GM23338 (cell line): ENCODE measurements at regions not wholly inside any gene's neighbourhood (a gene's known extent, or its start where the extent isn't known, plus 50 kb on each side); places are given as distances from the start of the nearest gene placed in this dataset.

Source experiments
- ATAC-seq: fragments of 200-7000 bp; cut with Tn5 transposase; 3 replicates; pipeline ENCODE4 v1.9.1; 2020
- DNase-seq: peaks from one replicate; pipeline ENCODE4 v3.0.0-alpha.2; 2015; ENCODE audit warnings: low spot score
- H2AFZ ChIP-seq: fragments of 200-600 bp; sonication (generic); 2 replicates; pipeline ENCODE4 v1.8.0; 2016; ENCODE audit warnings: antibody characterized with exemption, mild to moderate bottlenecking, moderate library complexity
- H3F3A ChIP-seq: fragments of 200-600 bp; sonication (generic); replicated peaks from 2 replicates; pipeline ENCODE4 v1.8.0; 2017; ENCODE audit warnings: antibody characterized with exemption, mixed run types, low read depth
- H3K27ac ChIP-seq: fragments of 200-600 bp; sonication (generic); 2 replicates; pipeline ENCODE4 v1.6.1; 2016; ENCODE audit warnings: low read depth
- H3K27me3 ChIP-seq: fragments of 200-600 bp; sonication (generic); 2 replicates; pipeline ENCODE4 v1.8.0; 2016; ENCODE audit warnings: mild to moderate bottlenecking, mixed run types, moderate library complexity; ENCODE audit not compliant: insufficient read depth
- H3K36me3 ChIP-seq: fragments of 200-600 bp; sonication (generic); 2 replicates; pipeline ENCODE4 v1.8.0; 2016; ENCODE audit warnings: mild to moderate bottlenecking; ENCODE audit not compliant: insufficient read depth
- H3K4me1 ChIP-seq: fragments of 200-600 bp; sonication (generic); 2 replicates; pipeline ENCODE4 v1.8.0; 2016; ENCODE audit warnings: mild to moderate bottlenecking, moderate library complexity; ENCODE audit not compliant: insufficient read depth
- H3K4me2 ChIP-seq: fragments of 200-600 bp; sonication (generic); 2 replicates; pipeline ENCODE4 v1.7.1; 2017; ENCODE audit warnings: mixed run types
- H3K4me3 ChIP-seq: fragments of 200-600 bp; sonication (generic); 2 replicates; pipeline ENCODE4 v1.6.1; 2016; ENCODE audit warnings: mixed run types
- H3K79me2 ChIP-seq: fragments of 200-600 bp; sonication (generic); replicated peaks from 2 replicates; pipeline ENCODE4 v1.8.0; 2017; ENCODE audit warnings: mild to moderate bottlenecking; ENCODE audit not compliant: insufficient read depth
- H3K9me2 ChIP-seq: fragments of 200-600 bp; sonication (generic); 2 replicates; pipeline ENCODE4 v1.8.0; 2017; ENCODE audit not compliant: insufficient read depth
- H4K20me1 ChIP-seq: fragments of 200-600 bp; sonication (generic); replicated peaks from 2 replicates; pipeline ENCODE4 v1.8.0; 2017; ENCODE audit warnings: mild to moderate bottlenecking; ENCODE audit not compliant: insufficient read depth
- H3K27ac Mint-ChIP-seq: 2 replicates; pipeline ENCODE4 v1.8.0; 2020; ENCODE audit warnings: inconsistent platforms, mild to moderate bottlenecking, moderate library complexity, mixed read lengths
- H3K27me3 Mint-ChIP-seq: 3 replicates; pipeline ENCODE4 v1.8.0; 2022; ENCODE audit warnings: low read depth, mild to moderate bottlenecking, moderate library complexity, mixed read lengths, inconsistent platforms; ENCODE audit not compliant: insufficient read depth, poor library complexity
- H3K36me3 Mint-ChIP-seq: 3 replicates; pipeline ENCODE4 v1.8.0; 2021; ENCODE audit warnings: low read depth, mild to moderate bottlenecking, inconsistent platforms, moderate library complexity, mixed read lengths
- H3K4me1 Mint-ChIP-seq: 3 replicates; pipeline ENCODE4 v1.8.0; 2020; ENCODE audit warnings: mild to moderate bottlenecking, inconsistent platforms, mixed read lengths
- H3K4me3 Mint-ChIP-seq: 3 replicates; pipeline ENCODE4 v1.8.0; 2021; ENCODE audit warnings: moderate library complexity, mild to moderate bottlenecking, inconsistent platforms, mixed read lengths
- H3K9me3 Mint-ChIP-seq: 3 replicates; pipeline ENCODE4 v1.8.0; 2020; ENCODE audit warnings: moderate library complexity, mild to moderate bottlenecking, inconsistent platforms, mixed read lengths
- CREB1 ChIP-seq: fragments of 250-450 bp; sonication (Bioruptor Pico); IDR thresholded peaks from 2 replicates; pipeline ENCODE4 v1.5.0; 2020; ENCODE audit warnings: low read depth, mild to moderate bottlenecking, moderate library complexity
- EZH2 ChIP-seq: fragments of 200-600 bp; sonication (generic); IDR thresholded peaks from one replicate; pipeline ENCODE4 v1.8.0; 2017; ENCODE audit warnings: antibody characterized with exemption, mild to moderate bottlenecking, low read depth; ENCODE audit not compliant: unreplicated experiment
- EZH2phosphoT487 ChIP-seq: fragments of 200-600 bp; sonication (generic); IDR thresholded peaks from one replicate; pipeline ENCODE4 v1.8.1; 2018; ENCODE audit warnings: antibody characterized with exemption; ENCODE audit not compliant: unreplicated experiment
- JUNB ChIP-seq: IDR thresholded peaks from one replicate; pipeline ENCODE4 v1.6.1; 2016; ENCODE audit warnings: antibody characterized with exemption; ENCODE audit not compliant: unreplicated experiment
- NANOG ChIP-seq: IDR thresholded peaks from 2 replicates; pipeline ENCODE4 v1.6.1; 2016; ENCODE audit warnings: antibody characterized with exemption, borderline replicate concordance
- POLR2AphosphoS5 ChIP-seq: IDR thresholded peaks from 2 replicates; pipeline ENCODE4 v1.6.1; 2016; ENCODE audit warnings: antibody characterized with exemption, low read depth
- STAT1 ChIP-seq: IDR thresholded peaks from one replicate; pipeline ENCODE4 v1.6.1; 2016; ENCODE audit warnings: antibody characterized with exemption; ENCODE audit not compliant: unreplicated experiment
- ZNF114 ChIP-seq: fragments of 250-450 bp; sonication (Bioruptor Pico); IDR thresholded peaks from 2 replicates; pipeline ENCODE4 v1.5.0; 2020; ENCODE audit warnings: mild to moderate bottlenecking, moderate library complexity
- ZNF331 ChIP-seq: fragments of 250-450 bp; sonication (Bioruptor Pico); IDR thresholded peaks from 2 replicates; pipeline ENCODE4 v1.5.0; 2020; ENCODE audit warnings: low read depth, mild to moderate bottlenecking, moderate library complexity
- TF ChIP-seq, protein P1 (sequence below): IDR thresholded peaks from one replicate; pipeline ENCODE4 v1.6.1; 2018; ENCODE audit warnings: antibody characterized with exemption; ENCODE audit not compliant: unreplicated experiment
- TF ChIP-seq, protein P2 (sequence below), 2 experiments: fragments of 200-600 bp in 1 of 2; sonication (generic) in 1 of 2; conservative IDR thresholded peaks; 2 replicates each; pipeline versions ENCODE4 v1.5.1 to v1.6.1; 2016 to 2017; ENCODE audit warnings: antibody characterized with exemption in 2 of 2, low read depth in 2 of 2, mild to moderate bottlenecking in 2 of 2, moderate library complexity in 1 of 2
- TF ChIP-seq, protein P3 (sequence below): fragments of 250-450 bp; sonication (Bioruptor Pico); IDR thresholded peaks from 2 replicates; pipeline ENCODE4 v1.5.0; 2020; ENCODE audit warnings: mild to moderate bottlenecking, moderate library complexity
- TF ChIP-seq, protein P4 (sequence below): IDR thresholded peaks from 2 replicates; pipeline ENCODE4 v1.6.1; 2016; ENCODE audit warnings: antibody characterized with exemption

DNA sequence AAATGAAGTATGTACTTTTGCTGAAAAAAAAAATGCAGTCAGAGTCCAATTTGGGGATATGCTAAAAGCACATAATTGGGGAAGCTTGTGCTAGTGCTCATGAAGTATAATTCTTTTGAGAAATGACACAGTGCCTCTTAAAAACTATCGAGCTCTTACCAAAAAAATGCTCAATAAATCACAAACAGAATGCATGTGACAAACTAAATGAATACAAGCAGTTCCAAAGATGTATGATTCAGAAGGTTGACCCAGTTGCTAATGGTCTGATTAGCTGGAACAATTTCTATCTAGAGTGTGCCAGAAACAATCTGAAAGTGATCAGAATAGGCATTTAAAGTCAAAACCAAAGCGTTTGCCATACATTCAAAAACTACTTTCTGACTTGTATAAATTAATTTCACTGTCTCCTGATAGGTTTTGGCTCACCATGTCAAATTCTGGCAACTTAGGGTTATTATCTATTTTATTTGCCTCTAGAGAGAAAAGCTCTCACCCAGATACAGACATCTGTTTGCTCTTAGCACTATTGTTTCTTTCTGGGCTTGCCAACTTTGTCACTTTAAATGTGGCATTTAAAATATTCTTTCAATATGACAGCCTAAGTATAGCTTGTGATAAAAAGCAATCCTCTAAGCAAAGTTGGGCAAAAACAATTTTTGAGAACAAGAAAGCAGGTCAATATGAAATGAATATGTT is 114.7 kb upstream of the AHR start:
- no peaks in the 10 kb centered on the region for H3K36me3 ChIP-seq
- no peaks in the 10 kb centered on the region for H3F3A ChIP-seq
- no peaks in the 10 kb centered on the region for H3K9me2 ChIP-seq
- Mint-ChIP-seq H3K4me1 (peaks cover 9% of the 10 kb centered on the region), H3K27ac (no peak overlapping the region), H3K27me3 (peaks cover 5% of the 10 kb centered on the region), H3K4me3 (no peak overlapping the region), H3K36me3 (no peaks in the 10 kb centered on the region), H3K9me3 (no peaks in the 10 kb centered on the region)
- H4K20me1 ChIP-seq = no peaks in the 10 kb centered on the region
- H3K4me1 ChIP-seq = peaks cover 8% of the 10 kb centered on the region; the same call in 1 of the 2 replicates
- H3K27ac ChIP-seq = no peak overlapping the region
- TF ChIP-seq POLR2AphosphoS5 (no peak), EZH2 (no peak), EZH2phosphoT487 (no peak), NANOG (no peak), JUNB (no peak), ZNF114 (CRISPR knock-in tag) (no peak), STAT1 (no peak), ZNF331 (no peak), CREB1 (CRISPR knock-in tag) (no peak)
- TF ChIP-seq, protein P1, sequence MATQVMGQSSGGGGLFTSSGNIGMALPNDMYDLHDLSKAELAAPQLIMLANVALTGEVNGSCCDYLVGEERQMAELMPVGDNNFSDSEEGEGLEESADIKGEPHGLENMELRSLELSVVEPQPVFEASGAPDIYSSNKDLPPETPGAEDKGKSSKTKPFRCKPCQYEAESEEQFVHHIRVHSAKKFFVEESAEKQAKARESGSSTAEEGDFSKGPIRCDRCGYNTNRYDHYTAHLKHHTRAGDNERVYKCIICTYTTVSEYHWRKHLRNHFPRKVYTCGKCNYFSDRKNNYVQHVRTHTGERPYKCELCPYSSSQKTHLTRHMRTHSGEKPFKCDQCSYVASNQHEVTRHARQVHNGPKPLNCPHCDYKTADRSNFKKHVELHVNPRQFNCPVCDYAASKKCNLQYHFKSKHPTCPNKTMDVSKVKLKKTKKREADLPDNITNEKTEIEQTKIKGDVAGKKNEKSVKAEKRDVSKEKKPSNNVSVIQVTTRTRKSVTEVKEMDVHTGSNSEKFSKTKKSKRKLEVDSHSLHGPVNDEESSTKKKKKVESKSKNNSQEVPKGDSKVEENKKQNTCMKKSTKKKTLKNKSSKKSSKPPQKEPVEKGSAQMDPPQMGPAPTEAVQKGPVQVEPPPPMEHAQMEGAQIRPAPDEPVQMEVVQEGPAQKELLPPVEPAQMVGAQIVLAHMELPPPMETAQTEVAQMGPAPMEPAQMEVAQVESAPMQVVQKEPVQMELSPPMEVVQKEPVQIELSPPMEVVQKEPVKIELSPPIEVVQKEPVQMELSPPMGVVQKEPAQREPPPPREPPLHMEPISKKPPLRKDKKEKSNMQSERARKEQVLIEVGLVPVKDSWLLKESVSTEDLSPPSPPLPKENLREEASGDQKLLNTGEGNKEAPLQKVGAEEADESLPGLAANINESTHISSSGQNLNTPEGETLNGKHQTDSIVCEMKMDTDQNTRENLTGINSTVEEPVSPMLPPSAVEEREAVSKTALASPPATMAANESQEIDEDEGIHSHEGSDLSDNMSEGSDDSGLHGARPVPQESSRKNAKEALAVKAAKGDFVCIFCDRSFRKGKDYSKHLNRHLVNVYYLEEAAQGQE = no peak
- TF ChIP-seq, protein P2, sequence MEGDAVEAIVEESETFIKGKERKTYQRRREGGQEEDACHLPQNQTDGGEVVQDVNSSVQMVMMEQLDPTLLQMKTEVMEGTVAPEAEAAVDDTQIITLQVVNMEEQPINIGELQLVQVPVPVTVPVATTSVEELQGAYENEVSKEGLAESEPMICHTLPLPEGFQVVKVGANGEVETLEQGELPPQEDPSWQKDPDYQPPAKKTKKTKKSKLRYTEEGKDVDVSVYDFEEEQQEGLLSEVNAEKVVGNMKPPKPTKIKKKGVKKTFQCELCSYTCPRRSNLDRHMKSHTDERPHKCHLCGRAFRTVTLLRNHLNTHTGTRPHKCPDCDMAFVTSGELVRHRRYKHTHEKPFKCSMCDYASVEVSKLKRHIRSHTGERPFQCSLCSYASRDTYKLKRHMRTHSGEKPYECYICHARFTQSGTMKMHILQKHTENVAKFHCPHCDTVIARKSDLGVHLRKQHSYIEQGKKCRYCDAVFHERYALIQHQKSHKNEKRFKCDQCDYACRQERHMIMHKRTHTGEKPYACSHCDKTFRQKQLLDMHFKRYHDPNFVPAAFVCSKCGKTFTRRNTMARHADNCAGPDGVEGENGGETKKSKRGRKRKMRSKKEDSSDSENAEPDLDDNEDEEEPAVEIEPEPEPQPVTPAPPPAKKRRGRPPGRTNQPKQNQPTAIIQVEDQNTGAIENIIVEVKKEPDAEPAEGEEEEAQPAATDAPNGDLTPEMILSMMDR (conservative IDR thresholded peaks at IDR 0.05; ENCODE audit: low read depth in 2 of 2) = no peak
- TF ChIP-seq, protein P3, sequence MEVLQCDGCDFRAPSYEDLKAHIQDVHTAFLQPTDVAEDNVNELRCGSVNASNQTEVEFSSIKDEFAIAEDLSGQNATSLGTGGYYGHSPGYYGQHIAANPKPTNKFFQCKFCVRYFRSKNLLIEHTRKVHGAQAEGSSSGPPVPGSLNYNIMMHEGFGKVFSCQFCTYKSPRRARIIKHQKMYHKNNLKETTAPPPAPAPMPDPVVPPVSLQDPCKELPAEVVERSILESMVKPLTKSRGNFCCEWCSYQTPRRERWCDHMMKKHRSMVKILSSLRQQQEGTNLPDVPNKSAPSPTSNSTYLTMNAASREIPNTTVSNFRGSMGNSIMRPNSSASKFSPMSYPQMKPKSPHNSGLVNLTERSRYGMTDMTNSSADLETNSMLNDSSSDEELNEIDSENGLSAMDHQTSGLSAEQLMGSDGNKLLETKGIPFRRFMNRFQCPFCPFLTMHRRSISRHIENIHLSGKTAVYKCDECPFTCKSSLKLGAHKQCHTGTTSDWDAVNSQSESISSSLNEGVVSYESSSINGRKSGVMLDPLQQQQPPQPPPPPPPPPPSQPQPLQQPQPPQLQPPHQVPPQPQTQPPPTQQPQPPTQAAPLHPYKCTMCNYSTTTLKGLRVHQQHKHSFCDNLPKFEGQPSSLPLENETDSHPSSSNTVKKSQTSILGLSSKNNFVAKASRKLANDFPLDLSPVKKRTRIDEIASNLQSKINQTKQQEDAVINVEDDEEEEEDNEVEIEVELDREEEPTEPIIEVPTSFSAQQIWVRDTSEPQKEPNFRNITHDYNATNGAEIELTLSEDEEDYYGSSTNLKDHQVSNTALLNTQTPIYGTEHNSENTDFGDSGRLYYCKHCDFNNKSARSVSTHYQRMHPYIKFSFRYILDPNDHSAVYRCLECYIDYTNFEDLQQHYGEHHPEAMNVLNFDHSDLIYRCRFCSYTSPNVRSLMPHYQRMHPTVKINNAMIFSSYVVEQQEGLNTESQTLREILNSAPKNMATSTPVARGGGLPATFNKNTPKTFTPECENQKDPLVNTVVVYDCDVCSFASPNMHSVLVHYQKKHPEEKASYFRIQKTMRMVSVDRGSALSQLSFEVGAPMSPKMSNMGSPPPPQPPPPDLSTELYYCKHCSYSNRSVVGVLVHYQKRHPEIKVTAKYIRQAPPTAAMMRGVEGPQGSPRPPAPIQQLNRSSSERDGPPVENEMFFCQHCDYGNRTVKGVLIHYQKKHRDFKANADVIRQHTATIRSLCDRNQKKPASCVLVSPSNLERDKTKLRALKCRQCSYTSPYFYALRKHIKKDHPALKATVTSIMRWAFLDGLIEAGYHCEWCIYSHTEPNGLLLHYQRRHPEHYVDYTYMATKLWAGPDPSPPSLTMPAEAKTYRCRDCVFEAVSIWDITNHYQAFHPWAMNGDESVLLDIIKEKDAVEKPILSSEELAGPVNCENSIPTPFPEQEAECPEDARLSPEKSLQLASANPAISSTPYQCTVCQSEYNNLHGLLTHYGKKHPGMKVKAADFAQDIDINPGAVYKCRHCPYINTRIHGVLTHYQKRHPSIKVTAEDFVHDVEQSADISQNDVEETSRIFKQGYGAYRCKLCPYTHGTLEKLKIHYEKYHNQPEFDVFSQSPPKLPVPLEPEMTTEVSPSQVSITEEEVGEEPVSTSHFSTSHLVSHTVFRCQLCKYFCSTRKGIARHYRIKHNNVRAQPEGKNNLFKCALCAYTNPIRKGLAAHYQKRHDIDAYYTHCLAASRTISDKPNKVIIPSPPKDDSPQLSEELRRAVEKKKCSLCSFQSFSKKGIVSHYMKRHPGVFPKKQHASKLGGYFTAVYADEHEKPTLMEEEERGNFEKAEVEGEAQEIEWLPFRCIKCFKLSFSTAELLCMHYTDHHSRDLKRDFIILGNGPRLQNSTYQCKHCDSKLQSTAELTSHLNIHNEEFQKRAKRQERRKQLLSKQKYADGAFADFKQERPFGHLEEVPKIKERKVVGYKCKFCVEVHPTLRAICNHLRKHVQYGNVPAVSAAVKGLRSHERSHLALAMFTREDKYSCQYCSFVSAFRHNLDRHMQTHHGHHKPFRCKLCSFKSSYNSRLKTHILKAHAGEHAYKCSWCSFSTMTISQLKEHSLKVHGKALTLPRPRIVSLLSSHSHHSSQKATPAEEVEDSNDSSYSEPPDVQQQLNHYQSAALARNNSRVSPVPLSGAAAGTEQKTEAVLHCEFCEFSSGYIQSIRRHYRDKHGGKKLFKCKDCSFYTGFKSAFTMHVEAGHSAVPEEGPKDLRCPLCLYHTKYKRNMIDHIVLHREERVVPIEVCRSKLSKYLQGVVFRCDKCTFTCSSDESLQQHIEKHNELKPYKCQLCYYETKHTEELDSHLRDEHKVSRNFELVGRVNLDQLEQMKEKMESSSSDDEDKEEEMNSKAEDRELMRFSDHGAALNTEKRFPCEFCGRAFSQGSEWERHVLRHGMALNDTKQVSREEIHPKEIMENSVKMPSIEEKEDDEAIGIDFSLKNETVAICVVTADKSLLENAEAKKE = no peak
- TF ChIP-seq, protein P4, sequence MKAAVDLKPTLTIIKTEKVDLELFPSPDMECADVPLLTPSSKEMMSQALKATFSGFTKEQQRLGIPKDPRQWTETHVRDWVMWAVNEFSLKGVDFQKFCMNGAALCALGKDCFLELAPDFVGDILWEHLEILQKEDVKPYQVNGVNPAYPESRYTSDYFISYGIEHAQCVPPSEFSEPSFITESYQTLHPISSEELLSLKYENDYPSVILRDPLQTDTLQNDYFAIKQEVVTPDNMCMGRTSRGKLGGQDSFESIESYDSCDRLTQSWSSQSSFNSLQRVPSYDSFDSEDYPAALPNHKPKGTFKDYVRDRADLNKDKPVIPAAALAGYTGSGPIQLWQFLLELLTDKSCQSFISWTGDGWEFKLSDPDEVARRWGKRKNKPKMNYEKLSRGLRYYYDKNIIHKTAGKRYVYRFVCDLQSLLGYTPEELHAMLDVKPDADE = no peak
- DNase-seq (no peak), ATAC-seq (no peak)
- H3K27me3 ChIP-seq = no peaks in the 10 kb centered on the region
- no peaks in the 10 kb centered on the region for H3K79me2 ChIP-seq
- H3K4me3 ChIP-seq = no peak overlapping the region
- H3K4me2 ChIP-seq = no peak overlapping the region
- no peak overlapping the region for H2AFZ ChIP-seq
